ENCODE measurements at regions not wholly inside any gene's neighbourhood (a gene's known extent, or its start where the extent isn't known, plus 50 kb on each side); places are given as distances from the start of the nearest gene placed in this dataset.

GRCh38 chr2:136208682-136209420, 90.9 kb upstream of the CXCR4 start:
- intact Hi-C loops (cut with micrococcal nuclease; ENCODE audit: unreplicated experiment) = no loop called here
- BruUV-seq (replicated peaks) = no TSS peak
- DNase-seq (ENCODE audit: low spot score) = no peak
- Histone ChIP-seq H3K4me1 (ENCODE audit: insufficient read depth, low read length, poor library complexity, severe bottlenecking) (no peaks in the 10 kb centered on the region), H3K9me3 (ENCODE audit: low read depth, low read length, poor library complexity, severe bottlenecking) (no peaks in the 10 kb centered on the region), H3K27me3 (replicated peaks; ENCODE audit: insufficient read depth, low read depth, low read length, poor library complexity) (peaks cover 16% of the 10 kb centered on the region), H3K27ac (ENCODE audit: low read depth, low read length, poor library complexity, severe bottlenecking) (no peak overlapping the region), H3K36me3 (ENCODE audit: insufficient read depth, low read length, poor library complexity, severe bottlenecking) (no peaks in the 10 kb centered on the region), H3K4me3 (ENCODE audit: low read depth, low read length, poor library complexity, severe bottlenecking) (no peak overlapping the region)
- CTCF ChIA-PET = no interaction called here
- POLR2A ChIA-PET (ENCODE audit: low non-redundant PET) = no interaction called here
- TF ChIP-seq EZH2 (IDR thresholded peaks at IDR 0.05; ENCODE audit: borderline replicate concordance, low read depth, low read length, poor library complexity, severe bottlenecking) = no peak
- TF ChIP-seq CTCF (conservative IDR thresholded peaks at IDR 0.05; ENCODE audit: low read depth, low read length) = no peak

GRCh38 chr2:136207665-136208064, 89.7 kb upstream of the CXCR4 start:
- H3K27ac ChIP-seq (ENCODE audit: low read depth, low read length, poor library complexity, severe bottlenecking) = no peak overlapping the region
- no peak for DNase-seq (ENCODE audit: low spot score)
- no peaks in the 10 kb centered on the region for H3K36me3 ChIP-seq (ENCODE audit: insufficient read depth, low read length, poor library complexity, severe bottlenecking)
- TF ChIP-seq EZH2 (IDR thresholded peaks at IDR 0.05; ENCODE audit: borderline replicate concordance, low read depth, low read length, poor library complexity, severe bottlenecking) (no peak), CTCF (conservative IDR thresholded peaks at IDR 0.05; ENCODE audit: low read depth, low read length) (no peak)
- no peaks in the 10 kb centered on the region for H3K4me1 ChIP-seq (ENCODE audit: insufficient read depth, low read length, poor library complexity, severe bottlenecking)
- intact Hi-C loops (cut with micrococcal nuclease; ENCODE audit: unreplicated experiment) = no loop called here
- H3K27me3 ChIP-seq (replicated peaks; ENCODE audit: insufficient read depth, low read depth, low read length, poor library complexity) = peaks cover 9% of the 10 kb centered on the region
- POLR2A ChIA-PET (ENCODE audit: low non-redundant PET) = no interaction called here
- CTCF ChIA-PET = no interaction called here
- BruUV-seq (replicated peaks) = no TSS peak
- H3K4me3 ChIP-seq (ENCODE audit: low read depth, low read length, poor library complexity, severe bottlenecking) = no peak overlapping the region
- no peaks in the 10 kb centered on the region for H3K9me3 ChIP-seq (ENCODE audit: low read depth, low read length, poor library complexity, severe bottlenecking)

- POLR2A ChIA-PET (ENCODE audit: low non-redundant PET) = no interaction called here
- Histone ChIP-seq H3K4me1 (ENCODE audit: insufficient read depth, low read length, poor library complexity, severe bottlenecking) (no peaks in the 10 kb centered on the region), H3K27me3 (replicated peaks; ENCODE audit: insufficient read depth, low read depth, low read length, poor library complexity) (peaks cover 4% of the 10 kb centered on the region), H3K4me3 (ENCODE audit: low read depth, low read length, poor library complexity, severe bottlenecking) (no peak overlapping the region), H3K27ac (ENCODE audit: low read depth, low read length, poor library complexity, severe bottlenecking) (no peak overlapping the region), H3K36me3 (ENCODE audit: insufficient read depth, low read length, poor library complexity, severe bottlenecking) (no peaks in the 10 kb centered on the region), H3K9me3 (ENCODE audit: low read depth, low read length, poor library complexity, severe bottlenecking) (no peaks in the 10 kb centered on the region)
- CTCF ChIA-PET = no interaction called here
- intact Hi-C loops (cut with micrococcal nuclease; ENCODE audit: unreplicated experiment) = no loop called here
- BruUV-seq (replicated peaks) = no TSS peak
- no peak for DNase-seq (ENCODE audit: low spot score)
- TF ChIP-seq CTCF (conservative IDR thresholded peaks at IDR 0.05; ENCODE audit: low read depth, low read length) (no peak), EZH2 (IDR thresholded peaks at IDR 0.05; ENCODE audit: borderline replicate concordance, low read depth, low read length, poor library complexity, severe bottlenecking) (no peak)
These were observed 89.2 kb upstream of the CXCR4 start for GRCh38 chr2:136207030-136207623.
